ENCODE measurements at regions not wholly inside any gene's neighbourhood (a gene's known extent, or its start where the extent isn't known, plus 50 kb on each side); places are given as distances from the start of the nearest gene placed in this dataset.

DNA sequence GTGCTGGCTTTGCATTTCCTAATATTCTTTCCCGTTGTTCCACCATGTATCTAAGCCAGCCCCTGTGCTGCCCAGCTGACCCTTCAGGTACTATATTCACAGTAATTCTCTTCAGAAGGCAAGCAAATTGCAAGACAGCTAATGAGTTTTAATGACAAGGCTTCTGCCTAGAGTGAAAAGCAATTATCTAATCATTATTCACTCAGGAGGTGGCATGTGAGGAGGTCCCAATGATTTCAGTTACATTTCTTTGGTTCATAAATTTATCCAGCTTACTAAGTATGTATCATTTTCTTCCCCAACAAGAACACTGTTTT, 123.0 kb downstream of the RASGEF1B start:
- H4K20me1 ChIP-seq (ENCODE audit: insufficient read depth), result no peaks in the 10 kb centered on the region
- no peak overlapping the region for H3K27ac ChIP-seq (ENCODE audit: low read depth in 2 of 2, low read length in 1 of 2)
- POLR2A ChIA-PET, result no interaction called here
- H3K9ac ChIP-seq, result no peak overlapping the region
- H3K4me3 ChIP-seq (ENCODE audit: low read depth in 2 of 2, low read length in 1 of 2), result no peak overlapping the region
- H3K9me3 ChIP-seq, result no peaks in the 10 kb centered on the region
- H3K4me1 ChIP-seq (ENCODE audit: control insufficient read depth in 1 of 2, insufficient read depth in 2 of 2, low read depth in 1 of 2, low read length in 1 of 2), result no peaks in the 10 kb centered on the region
- WGBS (ENCODE audit: low lambda C conversion rate), result 0% methylated on average over 1 of the region's 1 CpG
- no peaks in the 10 kb centered on the region; the same call in 1 of the 2 replicates for H3K27me3 ChIP-seq (ENCODE audit: insufficient read depth)
- no peaks in the 10 kb centered on the region for H3K79me2 ChIP-seq (ENCODE audit: insufficient read depth)
- no peak for DNase-seq
- H3K9me2 ChIP-seq, result no peaks in the 10 kb centered on the region
- no peak for TF ChIP-seq EZH2phosphoT487 (IDR thresholded peaks at IDR 0.05; ENCODE audit: borderline replicate concordance, low read depth)
- TF ChIP-seq, protein P1, sequence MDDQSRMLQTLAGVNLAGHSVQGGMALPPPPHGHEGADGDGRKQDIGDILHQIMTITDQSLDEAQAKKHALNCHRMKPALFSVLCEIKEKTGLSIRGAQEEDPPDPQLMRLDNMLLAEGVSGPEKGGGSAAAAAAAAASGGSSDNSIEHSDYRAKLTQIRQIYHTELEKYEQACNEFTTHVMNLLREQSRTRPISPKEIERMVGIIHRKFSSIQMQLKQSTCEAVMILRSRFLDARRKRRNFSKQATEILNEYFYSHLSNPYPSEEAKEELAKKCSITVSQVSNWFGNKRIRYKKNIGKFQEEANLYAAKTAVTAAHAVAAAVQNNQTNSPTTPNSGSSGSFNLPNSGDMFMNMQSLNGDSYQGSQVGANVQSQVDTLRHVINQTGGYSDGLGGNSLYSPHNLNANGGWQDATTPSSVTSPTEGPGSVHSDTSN (IDR thresholded peaks at IDR 0.05), result no peak
- no peak for TF ChIP-seq EP300 (IDR thresholded peaks at IDR 0.05; ENCODE audit: borderline replicate concordance in 1 of 2, low read depth in 1 of 2, low read length in 1 of 2)
- TF ChIP-seq, protein P2, sequence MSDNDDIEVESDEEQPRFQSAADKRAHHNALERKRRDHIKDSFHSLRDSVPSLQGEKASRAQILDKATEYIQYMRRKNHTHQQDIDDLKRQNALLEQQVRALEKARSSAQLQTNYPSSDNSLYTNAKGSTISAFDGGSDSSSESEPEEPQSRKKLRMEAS (IDR thresholded peaks at IDR 0.05; ENCODE audit: low read depth), result no peak
- TF ChIP-seq ELF1 (IDR thresholded peaks at IDR 0.05), result no peak
- TF ChIP-seq, protein P3, sequence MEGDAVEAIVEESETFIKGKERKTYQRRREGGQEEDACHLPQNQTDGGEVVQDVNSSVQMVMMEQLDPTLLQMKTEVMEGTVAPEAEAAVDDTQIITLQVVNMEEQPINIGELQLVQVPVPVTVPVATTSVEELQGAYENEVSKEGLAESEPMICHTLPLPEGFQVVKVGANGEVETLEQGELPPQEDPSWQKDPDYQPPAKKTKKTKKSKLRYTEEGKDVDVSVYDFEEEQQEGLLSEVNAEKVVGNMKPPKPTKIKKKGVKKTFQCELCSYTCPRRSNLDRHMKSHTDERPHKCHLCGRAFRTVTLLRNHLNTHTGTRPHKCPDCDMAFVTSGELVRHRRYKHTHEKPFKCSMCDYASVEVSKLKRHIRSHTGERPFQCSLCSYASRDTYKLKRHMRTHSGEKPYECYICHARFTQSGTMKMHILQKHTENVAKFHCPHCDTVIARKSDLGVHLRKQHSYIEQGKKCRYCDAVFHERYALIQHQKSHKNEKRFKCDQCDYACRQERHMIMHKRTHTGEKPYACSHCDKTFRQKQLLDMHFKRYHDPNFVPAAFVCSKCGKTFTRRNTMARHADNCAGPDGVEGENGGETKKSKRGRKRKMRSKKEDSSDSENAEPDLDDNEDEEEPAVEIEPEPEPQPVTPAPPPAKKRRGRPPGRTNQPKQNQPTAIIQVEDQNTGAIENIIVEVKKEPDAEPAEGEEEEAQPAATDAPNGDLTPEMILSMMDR (IDR thresholded peaks at IDR 0.05), result no peak
- TF ChIP-seq FOXM1 (IDR thresholded peaks at IDR 0.05; ENCODE audit: low read depth), result no peak
- no peaks in the 10 kb centered on the region for H3K36me3 ChIP-seq (replicated peaks in 1 of 2; ENCODE audit: control insufficient read depth in 1 of 2, insufficient read depth in 2 of 2, low read length in 1 of 2)
- H2AFZ ChIP-seq (ENCODE audit: low read depth), result no peak overlapping the region
- CTCF ChIA-PET, result interaction anchor here (2.5 kb wide), 1 partner anchor 279 kb away, joined by 11 read pairs; no protein-coding TSS in a partner anchor
- H3K4me2 ChIP-seq, result no peak overlapping the region
- H3F3A ChIP-seq (replicated peaks; ENCODE audit: insufficient read depth), result no peaks in the 10 kb centered on the region

DNA sequence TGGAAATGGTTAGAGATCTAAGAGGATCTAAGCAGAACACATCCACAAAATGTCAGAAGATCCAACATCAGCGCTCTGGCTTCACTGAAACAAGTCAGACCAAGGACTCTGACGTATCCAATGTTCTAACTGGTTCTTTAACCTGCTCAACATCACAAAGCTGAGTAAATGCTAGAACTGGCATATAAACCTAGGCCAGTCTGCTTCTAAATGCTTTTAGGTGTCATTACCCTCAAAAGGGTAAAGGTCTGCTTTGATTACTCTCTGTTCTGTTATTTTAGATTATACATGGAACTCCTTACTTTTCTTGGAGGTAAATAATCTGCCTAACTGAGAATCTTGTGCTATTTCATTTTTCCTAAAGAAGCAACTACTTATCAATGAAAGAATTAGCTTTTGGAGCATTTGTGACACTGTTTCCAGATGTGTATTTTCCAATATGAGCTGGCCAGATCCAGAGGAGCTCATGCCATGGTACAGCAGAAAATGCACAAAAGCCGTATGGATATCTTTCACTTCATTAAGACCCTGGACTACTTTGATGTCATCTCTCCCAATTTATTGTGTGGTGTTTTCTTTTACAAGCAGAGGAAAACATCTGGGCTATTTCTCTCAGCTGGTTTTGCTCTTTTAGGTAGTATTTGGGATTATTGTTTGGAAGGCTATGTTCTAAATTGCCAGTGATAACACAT, 123.5 kb downstream of the RASGEF1B start:
- Histone ChIP-seq H3K4me3 (ENCODE audit: low read depth in 2 of 2, low read length in 1 of 2) (no peak overlapping the region), H3K36me3 (replicated peaks in 1 of 2; ENCODE audit: control insufficient read depth in 1 of 2, insufficient read depth in 2 of 2, low read length in 1 of 2) (no peaks in the 10 kb centered on the region), H3K4me1 (ENCODE audit: control insufficient read depth in 1 of 2, insufficient read depth in 2 of 2, low read depth in 1 of 2, low read length in 1 of 2) (no peaks in the 10 kb centered on the region), H3F3A (replicated peaks; ENCODE audit: insufficient read depth) (no peaks in the 10 kb centered on the region), H4K20me1 (ENCODE audit: insufficient read depth) (no peaks in the 10 kb centered on the region), H3K27ac (ENCODE audit: low read depth in 2 of 2, low read length in 1 of 2) (no peak overlapping the region), H3K9ac (no peak overlapping the region), H3K79me2 (ENCODE audit: insufficient read depth) (no peaks in the 10 kb centered on the region), H3K9me2 (peaks cover 1% of the 10 kb centered on the region; the same call in 1 of the 2 replicates), H2AFZ (ENCODE audit: low read depth) (no peak overlapping the region), H3K9me3 (no peaks in the 10 kb centered on the region), H3K4me2 (no peak overlapping the region), H3K27me3 (ENCODE audit: insufficient read depth) (no peaks in the 10 kb centered on the region; the same call in 1 of the 2 replicates)
- POLR2A ChIA-PET, result no interaction called here
- WGBS (ENCODE audit: low lambda C conversion rate), result 6% methylated on average over 3 of the region's 3 CpGs
- no peak for DNase-seq
- CTCF ChIA-PET, result interaction anchor here (2.5 kb wide), 1 partner anchor 279 kb away, joined by 11 read pairs; no protein-coding TSS in a partner anchor
- no peak for TF ChIP-seq RAD21 (IDR thresholded peaks at IDR 0.05; ENCODE audit: low read length)
